ENCODE measurements at regions not wholly inside any gene's neighbourhood (a gene's known extent, or its start where the extent isn't known, plus 50 kb on each side); places are given as distances from the start of the nearest gene placed in this dataset.

DNA sequence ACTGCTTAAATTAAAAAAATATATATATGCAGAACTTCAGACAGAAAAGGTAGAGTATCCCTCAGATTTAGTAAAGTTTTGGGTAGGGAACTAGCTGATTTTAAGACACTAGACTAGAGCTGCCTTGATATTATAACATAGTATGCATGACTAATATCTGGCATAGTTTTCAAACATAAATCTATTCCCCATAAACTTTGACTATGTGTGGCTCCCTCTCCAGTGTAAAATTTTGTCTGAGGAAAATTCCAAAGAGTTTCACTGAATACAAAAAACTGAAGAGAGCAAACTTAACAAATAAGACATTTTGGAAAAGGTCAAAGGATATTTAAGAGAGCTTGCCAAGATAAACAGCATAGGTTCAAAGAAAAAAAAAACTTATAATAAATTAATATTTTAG, 66.2 kb upstream of the ZNF462 start:
- no peak for DNase-seq

DNA sequence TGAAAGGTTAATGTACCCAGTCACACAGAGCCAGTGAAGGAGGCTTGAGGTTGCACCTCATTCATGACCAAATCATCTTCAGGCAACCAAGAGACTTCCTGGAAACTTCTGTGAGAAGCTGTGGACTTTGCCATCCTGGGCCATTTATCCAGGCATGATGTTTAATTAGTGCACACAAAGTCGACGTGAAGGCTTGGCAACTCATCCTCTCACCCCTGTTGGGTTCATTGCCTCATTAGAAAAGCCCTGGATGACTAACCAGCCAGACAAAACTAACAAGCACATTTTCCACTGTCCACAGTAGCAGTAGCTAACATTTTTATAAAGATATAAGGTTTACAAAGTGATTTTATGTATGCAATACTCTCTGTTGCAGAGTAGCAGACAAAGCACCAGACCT, 65.7 kb upstream of the ZNF462 start:
- DNase-seq: no peak

DNA sequence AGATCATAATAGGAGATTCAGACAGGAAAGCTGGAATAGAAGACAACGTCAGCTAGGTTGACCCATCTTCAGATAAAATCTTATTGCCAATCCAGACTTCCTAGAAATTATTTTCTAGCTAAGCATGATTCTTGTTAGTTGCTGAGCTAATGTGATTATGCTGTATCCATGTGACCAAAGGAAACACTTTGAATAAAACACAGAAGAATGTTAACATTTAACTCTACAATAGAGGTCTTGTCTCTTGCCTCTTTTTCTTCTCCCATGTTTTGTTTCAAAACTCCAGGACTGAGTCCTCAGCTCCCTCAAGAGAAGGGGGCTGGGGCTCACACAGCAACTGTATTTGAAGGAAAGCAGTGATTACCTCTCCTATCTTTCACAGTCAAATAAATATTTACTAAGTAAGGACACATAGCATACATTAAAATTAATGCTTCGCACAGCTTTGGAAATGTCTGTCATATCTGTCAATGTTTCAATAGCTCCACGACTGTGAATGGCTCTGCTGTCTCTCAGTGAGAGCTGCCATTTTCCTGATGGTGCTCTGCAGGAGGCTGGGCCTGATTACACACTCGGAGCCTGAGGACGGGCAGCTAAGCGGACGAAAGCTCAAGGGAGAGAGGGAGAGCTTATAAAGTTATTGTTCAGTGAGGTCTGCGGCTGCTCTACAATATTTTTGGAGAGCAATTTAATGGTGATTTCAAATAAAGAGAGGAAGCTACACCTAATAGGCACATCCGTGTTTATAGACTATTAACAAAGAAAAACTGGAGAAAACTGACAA, 64.8 kb upstream of the ZNF462 start:
- DNase-seq: no peak

DNA sequence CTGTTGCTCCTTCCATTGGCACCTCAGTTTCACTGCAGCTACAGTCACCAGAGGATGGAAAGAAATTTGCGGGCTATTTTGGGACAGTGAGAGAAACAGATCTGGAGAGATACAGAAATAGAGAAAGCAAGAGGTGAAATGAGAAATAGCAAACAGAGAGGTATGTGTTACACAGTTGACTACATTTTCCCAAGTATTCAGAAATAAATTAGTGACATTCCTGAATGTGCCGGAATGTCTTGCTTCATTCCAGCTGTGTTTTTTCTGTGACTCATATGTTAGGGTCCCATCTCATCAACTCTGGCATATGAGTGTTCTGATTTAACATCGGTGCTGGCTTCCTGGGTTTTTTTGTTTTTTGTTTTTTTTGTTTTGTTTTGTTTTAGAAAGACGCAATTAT, 63.8 kb upstream of the ZNF462 start:
- no peak for DNase-seq

DNA sequence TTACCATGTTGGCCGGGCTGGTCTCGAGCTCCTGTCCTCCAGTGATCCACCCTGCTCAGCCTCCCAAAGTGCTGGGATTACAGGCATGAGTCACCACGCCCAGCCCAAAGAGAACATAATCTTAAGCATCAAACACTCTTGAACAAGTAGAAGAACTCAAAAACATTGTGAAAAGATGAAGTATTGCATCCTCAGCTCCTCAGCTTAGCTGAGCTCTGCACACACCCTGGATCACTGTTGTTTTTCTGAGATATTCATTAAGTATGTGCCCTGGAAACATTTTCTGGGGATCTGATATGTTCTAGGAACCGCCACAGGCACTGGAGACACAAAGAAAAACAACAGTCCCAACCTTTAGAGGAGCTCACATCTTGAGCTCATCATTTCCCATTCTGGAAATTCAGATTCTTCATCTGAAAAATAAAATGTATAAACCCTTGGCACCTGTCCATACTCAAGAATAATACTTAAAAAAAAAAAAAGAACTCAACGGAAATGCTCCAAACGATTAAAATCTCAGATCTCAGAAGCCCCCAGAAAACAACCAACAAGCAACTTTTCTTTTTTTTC, 62.2 kb upstream of the ZNF462 start:
- no peak for DNase-seq

DNA sequence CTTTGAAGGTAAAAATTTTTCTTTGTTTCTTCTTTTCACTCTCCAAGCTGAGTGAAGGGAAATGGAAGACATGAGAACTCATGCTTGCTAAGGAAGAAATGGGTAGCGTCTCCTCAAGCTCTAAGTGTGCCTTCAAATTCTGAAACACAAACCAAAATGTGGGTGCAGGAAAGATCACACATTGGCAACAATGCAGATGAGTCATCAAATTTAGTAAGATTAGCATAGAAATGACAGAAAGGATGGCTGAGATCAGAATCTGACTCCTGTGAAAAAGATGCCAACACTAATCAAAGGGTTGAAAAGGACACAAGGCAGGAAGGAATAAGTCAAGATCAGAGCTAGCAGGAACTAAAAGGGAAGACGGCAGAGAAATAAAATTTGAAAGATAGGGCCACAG, 61.1 kb upstream of the ZNF462 start:
- DNase-seq: no peak

All from NCI-H1930 (cell line).